ENCODE measurements at regions not wholly inside any gene's neighbourhood (a gene's known extent, or its start where the extent isn't known, plus 50 kb on each side); places are given as distances from the start of the nearest gene placed in this dataset.

- TF ChIP-seq ZNF331 (CRISPR knock-in tag; IDR thresholded peaks at IDR 0.05; ENCODE audit: low read depth), result no peak
- no peak for TF ChIP-seq EZH2phosphoT487 (IDR thresholded peaks at IDR 0.05; ENCODE audit: unreplicated experiment)
- TF ChIP-seq POLR2AphosphoS5 (IDR thresholded peaks at IDR 0.05; ENCODE audit: low read depth), result no peak
- no peak for TF ChIP-seq JUNB (IDR thresholded peaks at IDR 0.05; ENCODE audit: unreplicated experiment)
- no peak for TF ChIP-seq ETS1 (IDR thresholded peaks at IDR 0.05)
- no peak for TF ChIP-seq ZNF462 (CRISPR knock-in tag; IDR thresholded peaks at IDR 0.05)
- no peak for TF ChIP-seq STAT1 (IDR thresholded peaks at IDR 0.05; ENCODE audit: unreplicated experiment)
- TF ChIP-seq EZH2 (IDR thresholded peaks at IDR 0.05; ENCODE audit: low read depth, unreplicated experiment), result no peak
- no peak for TF ChIP-seq CTCF (conservative IDR thresholded peaks at IDR 0.05; ENCODE audit: low read depth in 2 of 2)
- Histone ChIP-seq H3K4me3 (no peak overlapping the region), H3F3A (replicated peaks; ENCODE audit: low read depth) (no peaks in the 10 kb centered on the region), H3K4me2 (no peak overlapping the region), H3K4me1 (ENCODE audit: insufficient read depth) (no peaks in the 10 kb centered on the region), H3K27me3 (ENCODE audit: insufficient read depth) (no peaks in the 10 kb centered on the region), H2AFZ (no peak overlapping the region), H4K20me1 (replicated peaks; ENCODE audit: insufficient read depth) (no peaks in the 10 kb centered on the region), H3K27ac (ENCODE audit: low read depth) (no peak overlapping the region), H3K36me3 (ENCODE audit: insufficient read depth) (no peaks in the 10 kb centered on the region), H3K79me2 (replicated peaks; ENCODE audit: insufficient read depth) (no peaks in the 10 kb centered on the region), H3K9me2 (ENCODE audit: insufficient read depth) (no peaks in the 10 kb centered on the region)
- ATAC-seq (no peak), DNase-seq (ENCODE audit: low spot score) (no peak)
- no peak overlapping the region for H3K27ac Mint-ChIP-seq
- no peak overlapping the region for H3K4me3 Mint-ChIP-seq
- no peaks in the 10 kb centered on the region for H3K36me3 Mint-ChIP-seq (ENCODE audit: low read depth)
- peaks cover 2% of the 10 kb centered on the region; the same call in 1 of the 3 replicates for H3K4me1 Mint-ChIP-seq
- no peaks in the 10 kb centered on the region for H3K27me3 Mint-ChIP-seq (ENCODE audit: insufficient read depth, low read depth, poor library complexity)
- H3K9me3 Mint-ChIP-seq, result no peaks in the 10 kb centered on the region
These were observed 468.2 kb downstream of the TBC1D4 start for GRCh38 chr13:75013818-75014217.
